PC-9 (cell line): ENCODE measurements at regions not wholly inside any gene's neighbourhood (a gene's known extent, or its start where the extent isn't known, plus 50 kb on each side); places are given as distances from the start of the nearest gene placed in this dataset.

ENCODE experiments used
- BruUV-seq: library from RNA; stranded (reverse); fragments of 400-500 nt; replicated peaks from 2 replicates; lab custom pipeline; 2021; lab: Mats Ljungman, UMichigan
- CTCF ChIA-PET: fragments of 300-600 bp; sonication (Branson Sonifier 250); formaldehyde crosslinking; loops from one replicate; lab custom pipeline; 2022; ENCODE audit warnings: antibody characterized with exemption; lab: Charles Lee
- POLR2A ChIA-PET: fragments of 300-600 bp; sonication (Branson Sonifier 250); formaldehyde crosslinking; loops from one replicate; lab custom pipeline; 2022; ENCODE audit warnings: antibody characterized with exemption; ENCODE audit not compliant: unreplicated experiment; lab: Charles Lee
- DNase-seq, 2 experiments: peaks; one replicate each; pipeline versions ENCODE4 v3.0.0 to v3.0.0-alpha.2; 2015 to 2022; ENCODE audit warnings: mixed read lengths in 1 of 2
- H2AFZ ChIP-seq: fragments of 200-600 bp; sonication (generic); 2 replicates; pipeline ENCODE4 v1.8.1; 2017; ENCODE audit warnings: antibody characterized with exemption
- H3F3A ChIP-seq: fragments of 200-600 bp; sonication (generic); 2 replicates; pipeline ENCODE4 v1.8.1; 2017; ENCODE audit warnings: antibody characterized with exemption, mild to moderate bottlenecking, low read depth; ENCODE audit not compliant: insufficient read depth
- H3K27ac ChIP-seq: fragments of 200-600 bp; sonication (generic); 2 replicates; pipeline ENCODE4 v1.6.1; 2016; ENCODE audit warnings: mixed run types
- H3K27me3 ChIP-seq: fragments of 200-600 bp; sonication (generic); 2 replicates; pipeline ENCODE4 v1.6.1; 2016; ENCODE audit warnings: low read depth, mixed run types; ENCODE audit not compliant: insufficient read depth
- H3K36me3 ChIP-seq: fragments of 200-600 bp; sonication (generic); 2 replicates; pipeline ENCODE4 v1.6.1; 2016; ENCODE audit warnings: low read depth, mixed run types
- H3K4me1 ChIP-seq: fragments of 200-600 bp; sonication (generic); replicated peaks from 2 replicates; pipeline ENCODE4 v1.6.1; 2016; ENCODE audit warnings: mixed run types; ENCODE audit not compliant: insufficient read depth
- H3K4me2 ChIP-seq: fragments of 200-600 bp; sonication (generic); 2 replicates; pipeline ENCODE4 v1.6.1; 2017; ENCODE audit warnings: mixed run types
- H3K4me3 ChIP-seq: fragments of 200-600 bp; sonication (generic); 2 replicates; pipeline ENCODE4 v1.6.1; 2016; ENCODE audit warnings: mixed run types
- H3K79me2 ChIP-seq: fragments of 200-600 bp; sonication (generic); 2 replicates; pipeline ENCODE4 v1.6.1; 2017; ENCODE audit warnings: low read depth, mixed run types
- H3K9me2 ChIP-seq: fragments of 200-600 bp; sonication (generic); 2 replicates; pipeline ENCODE4 v1.8.1; 2017; ENCODE audit warnings: mild to moderate bottlenecking; ENCODE audit not compliant: insufficient read depth
- H3K9me3 ChIP-seq: fragments of 200-600 bp; sonication (generic); 2 replicates; pipeline ENCODE4 v1.8.1; 2016; ENCODE audit warnings: low read depth; ENCODE audit not compliant: insufficient read depth
- H4K20me1 ChIP-seq: fragments of 200-600 bp; sonication (generic); 2 replicates; pipeline ENCODE4 v1.8.1; 2017; ENCODE audit not compliant: insufficient read depth
- EZH2 ChIP-seq: fragments of 200-600 bp; sonication (generic); IDR thresholded peaks from 2 replicates; pipeline ENCODE4 v1.8.0; 2017; ENCODE audit warnings: antibody characterized with exemption, low read depth
- intact Hi-C: fragments of 100-400 bp; cut with micrococcal nuclease; formaldehyde crosslinking; loops from one replicate; pipeline ENCODE4 v1.10.0; 2022; ENCODE audit not compliant: unreplicated experiment
- TF ChIP-seq, protein P1 (sequence below): fragments of 200-600 bp; sonication (generic); conservative IDR thresholded peaks from 2 replicates; pipeline ENCODE4 v1.6.1; 2017; ENCODE audit warnings: mixed run types, antibody characterized with exemption, mild to moderate bottlenecking, moderate library complexity

GRCh38 chr1:216913976-216914375, 190.7 kb upstream of the ESRRG start:
- DNase-seq, result no peak
- CTCF ChIA-PET, result no interaction called here
- TF ChIP-seq EZH2, result no peak
- TF ChIP-seq, protein P1, sequence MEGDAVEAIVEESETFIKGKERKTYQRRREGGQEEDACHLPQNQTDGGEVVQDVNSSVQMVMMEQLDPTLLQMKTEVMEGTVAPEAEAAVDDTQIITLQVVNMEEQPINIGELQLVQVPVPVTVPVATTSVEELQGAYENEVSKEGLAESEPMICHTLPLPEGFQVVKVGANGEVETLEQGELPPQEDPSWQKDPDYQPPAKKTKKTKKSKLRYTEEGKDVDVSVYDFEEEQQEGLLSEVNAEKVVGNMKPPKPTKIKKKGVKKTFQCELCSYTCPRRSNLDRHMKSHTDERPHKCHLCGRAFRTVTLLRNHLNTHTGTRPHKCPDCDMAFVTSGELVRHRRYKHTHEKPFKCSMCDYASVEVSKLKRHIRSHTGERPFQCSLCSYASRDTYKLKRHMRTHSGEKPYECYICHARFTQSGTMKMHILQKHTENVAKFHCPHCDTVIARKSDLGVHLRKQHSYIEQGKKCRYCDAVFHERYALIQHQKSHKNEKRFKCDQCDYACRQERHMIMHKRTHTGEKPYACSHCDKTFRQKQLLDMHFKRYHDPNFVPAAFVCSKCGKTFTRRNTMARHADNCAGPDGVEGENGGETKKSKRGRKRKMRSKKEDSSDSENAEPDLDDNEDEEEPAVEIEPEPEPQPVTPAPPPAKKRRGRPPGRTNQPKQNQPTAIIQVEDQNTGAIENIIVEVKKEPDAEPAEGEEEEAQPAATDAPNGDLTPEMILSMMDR, result no peak
- H3K4me1 ChIP-seq, result no peaks in the 10 kb centered on the region
- no peaks in the 10 kb centered on the region for H3K36me3 ChIP-seq
- H3K9me2 ChIP-seq, result no peaks in the 10 kb centered on the region
- no peak overlapping the region for H2AFZ ChIP-seq
- no peaks in the 10 kb centered on the region for H4K20me1 ChIP-seq
- POLR2A ChIA-PET, result no interaction called here
- intact Hi-C loops, result no loop called here
- no peak overlapping the region for H3K4me3 ChIP-seq
- BruUV-seq, result no TSS peak
- H3K79me2 ChIP-seq, result no peaks in the 10 kb centered on the region
- no peak overlapping the region for H3K4me2 ChIP-seq
- H3K9me3 ChIP-seq, result no peaks in the 10 kb centered on the region
- H3K27ac ChIP-seq, result no peak overlapping the region
- no peaks in the 10 kb centered on the region for H3K27me3 ChIP-seq
- H3F3A ChIP-seq, result no peaks in the 10 kb centered on the region

- no peak overlapping the region for H3K4me2 ChIP-seq
- no peaks in the 10 kb centered on the region for H3K27me3 ChIP-seq
- intact Hi-C loops, result no loop called here
- no TSS peak for BruUV-seq
- no peaks in the 10 kb centered on the region for H3F3A ChIP-seq
- ChIA-PET CTCF (no interaction called here), POLR2A (no interaction called here)
- no peak overlapping the region for H3K4me3 ChIP-seq
- H3K79me2 ChIP-seq, result no peaks in the 10 kb centered on the region
- no peaks in the 10 kb centered on the region for H3K36me3 ChIP-seq
- no peak for DNase-seq
- H3K27ac ChIP-seq, result no peak overlapping the region
- no peaks in the 10 kb centered on the region for H4K20me1 ChIP-seq
- no peak overlapping the region for H2AFZ ChIP-seq
- H3K4me1 ChIP-seq, result no peaks in the 10 kb centered on the region
- no peaks in the 10 kb centered on the region for H3K9me3 ChIP-seq
- H3K9me2 ChIP-seq, result no peaks in the 10 kb centered on the region
- TF ChIP-seq, protein P1, result no peak
- TF ChIP-seq EZH2, result no peak
Observed at GRCh38 chr1:216910081-216910840, 187.0 kb upstream of the ESRRG start.

DNA sequence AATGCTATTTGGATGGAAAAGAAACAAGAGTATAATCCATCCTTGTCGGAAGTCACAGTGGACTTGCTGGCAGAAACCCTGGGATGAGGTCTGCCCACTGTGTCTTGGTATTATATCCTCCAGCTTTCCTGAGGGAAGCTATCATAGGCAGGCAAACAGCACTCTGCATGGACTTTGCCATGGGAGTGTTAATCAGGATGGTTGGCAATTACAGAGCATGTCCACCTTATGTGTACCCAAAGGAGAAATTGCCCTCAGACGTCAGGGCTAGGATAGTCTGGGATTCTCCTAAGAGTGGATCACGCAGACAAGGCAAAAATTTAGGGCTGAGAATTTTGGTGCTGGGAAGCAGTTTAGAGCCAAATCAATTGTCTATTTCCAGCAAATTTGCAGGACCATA, 184.9 kb upstream of the ESRRG start:
- CTCF ChIA-PET, result no interaction called here
- no peak overlapping the region for H2AFZ ChIP-seq
- POLR2A ChIA-PET, result no interaction called here
- no peaks in the 10 kb centered on the region for H3F3A ChIP-seq
- H3K4me2 ChIP-seq, result no peak overlapping the region
- intact Hi-C loops, result no loop called here
- no peaks in the 10 kb centered on the region for H4K20me1 ChIP-seq
- no peak overlapping the region for H3K4me3 ChIP-seq
- H3K27me3 ChIP-seq, result no peaks in the 10 kb centered on the region
- H3K27ac ChIP-seq, result no peak overlapping the region
- no peak for TF ChIP-seq EZH2
- TF ChIP-seq, protein P1, result no peak
- no peaks in the 10 kb centered on the region for H3K79me2 ChIP-seq
- BruUV-seq, result no TSS peak
- H3K9me3 ChIP-seq, result no peaks in the 10 kb centered on the region
- H3K36me3 ChIP-seq, result no peaks in the 10 kb centered on the region
- DNase-seq, result no peak
- no peaks in the 10 kb centered on the region for H3K9me2 ChIP-seq
- H3K4me1 ChIP-seq, result no peaks in the 10 kb centered on the region
